GM12875 (cell line): ENCODE measurements at regions not wholly inside any gene's neighbourhood (a gene's known extent, or its start where the extent isn't known, plus 50 kb on each side); places are given as distances from the start of the nearest gene placed in this dataset.
"Not testable (repeated sequence)": the region's sequence is repeated elsewhere in the genome, so short reads cannot be mapped to it uniquely, and the experiment has no call there.

Experiments used
- H3K4me3 ChIP-seq: one replicate; pipeline ENCODE4 v1.5.1; 2011; ENCODE audit warnings: low read depth, low read length, control low read depth
- CTCF ChIP-seq: IDR thresholded peaks from 2 replicates; pipeline ENCODE4 v1.5.1; 2011; ENCODE audit warnings: low read depth, mild to moderate bottlenecking, control low read depth, inconsistent platforms, low read length, moderate library complexity, borderline replicate concordance; ENCODE audit not compliant: insufficient read depth

GRCh38 chr2:145524836-145525235 is 1004.9 kb upstream of the ZEB2 start:
- H3K4me3 ChIP-seq, result no peak overlapping the region
- no peak for TF ChIP-seq CTCF

DNA sequence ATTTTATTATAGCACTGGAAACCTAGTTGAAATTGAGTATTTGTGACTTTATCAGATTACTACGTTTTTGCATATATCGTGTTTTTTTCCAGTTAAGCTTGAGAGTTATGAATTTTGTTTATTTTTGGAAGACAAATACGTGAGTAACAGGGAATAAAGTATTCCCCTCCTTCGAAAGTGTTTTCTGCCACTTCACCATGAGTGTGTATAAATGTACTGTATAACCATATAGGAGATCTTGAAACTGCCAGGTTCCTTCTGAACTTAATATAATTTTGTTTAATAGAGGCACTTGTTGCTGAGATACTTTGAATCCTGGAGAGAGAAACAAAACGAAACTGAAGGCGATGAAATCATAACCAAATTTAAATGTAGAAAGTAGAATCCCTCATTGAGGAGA is 1004.4 kb upstream of the ZEB2 start:
- no peak for TF ChIP-seq CTCF
- no peak overlapping the region for H3K4me3 ChIP-seq

- H3K4me3 ChIP-seq, result not testable (repeated sequence)
These were observed 999.3 kb upstream of the ZEB2 start for GRCh38 chr2:145519254-145519653.

DNA sequence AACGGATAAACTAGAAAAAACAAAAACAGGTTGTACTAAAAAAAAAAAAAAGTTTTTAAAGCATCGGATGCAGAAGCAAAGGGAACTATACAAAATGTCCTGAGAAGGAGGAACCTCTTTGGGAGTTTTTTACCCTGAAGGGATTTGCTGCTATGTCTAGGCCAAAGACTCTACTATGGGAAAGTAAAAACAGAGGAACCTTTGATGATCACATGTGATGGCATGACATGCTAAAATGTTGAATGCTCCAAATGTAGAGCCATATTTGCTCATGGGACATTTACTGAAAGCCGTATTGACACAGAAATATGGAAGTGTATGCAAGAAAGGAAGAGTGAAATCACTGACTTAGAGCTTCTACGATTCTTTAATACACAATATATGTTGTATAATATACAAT is 992.0 kb upstream of the ZEB2 start:
- no peak for TF ChIP-seq CTCF
- H3K4me3 ChIP-seq, result no peak overlapping the region

GRCh38 chr2:145503511-145503910 is 983.6 kb upstream of the ZEB2 start:
- no peak overlapping the region for H3K4me3 ChIP-seq
- no peak for TF ChIP-seq CTCF

- H3K4me3 ChIP-seq, result no peak overlapping the region
These were observed 982.0 kb upstream of the ZEB2 start for GRCh38 chr2:145501920-145502319.

GRCh38 chr2:145495590-145495989 is 975.7 kb upstream of the ZEB2 start:
- H3K4me3 ChIP-seq, result no peak overlapping the region

More at GRCh38 chr2:145501920-145502319, 982.0 kb upstream of the ZEB2 start:
- no peak for TF ChIP-seq CTCF

More at GRCh38 chr2:145495590-145495989, 975.7 kb upstream of the ZEB2 start:
- no peak for TF ChIP-seq CTCF
